NB4 (cell line): ENCODE measurements at regions not wholly inside any gene's neighbourhood (a gene's known extent, or its start where the extent isn't known, plus 50 kb on each side); places are given as distances from the start of the nearest gene placed in this dataset.

Source experiments
- CTCF ChIP-seq: IDR thresholded peaks from one replicate; pipeline ENCODE4 v1.5.1; 2012; ENCODE audit warnings: low read depth, low read length
- MYC ChIP-seq: IDR thresholded peaks from 2 replicates; pipeline ENCODE4 v1.6.1; 2011; ENCODE audit warnings: low read depth, low read length
- POLR2A ChIP-seq: IDR thresholded peaks from 2 replicates; pipeline ENCODE4 v1.6.1; 2011; ENCODE audit warnings: mild to moderate bottlenecking; ENCODE audit not compliant: insufficient read length; ENCODE audit errors: extremely low read depth

- TF ChIP-seq CTCF (no peak), POLR2A (no peak), MYC (no peak)
These were observed 194.4 kb upstream of the CRY1 start for GRCh38 chr12:107287436-107288413.
